Bronchial epithelial cell (primary cell): ENCODE measurements at regions not wholly inside any gene's neighbourhood (a gene's known extent, or its start where the extent isn't known, plus 50 kb on each side); places are given as distances from the start of the nearest gene placed in this dataset.

Experiments used
- DNase-seq: peaks from one replicate; pipeline ENCODE4 v3.0.0-alpha.2; 2010; ENCODE audit warnings: low read depth
- FAIRE-seq: peaks from 2 replicates; lab custom pipeline; 2011; peaks lifted over from hg19 to GRCh38; lab: Jason Lieb, UNC
- H3K27me3 ChIP-seq: 2 replicates; pipeline ENCODE4 v1.5.1; 2011; ENCODE audit warnings: low read length; ENCODE audit not compliant: control insufficient read depth, insufficient read depth
- H3K36me3 ChIP-seq: 2 replicates; pipeline ENCODE4 v1.5.1; 2011; ENCODE audit warnings: low read length; ENCODE audit not compliant: control insufficient read depth, insufficient read depth
- H3K4me3 ChIP-seq: 2 replicates; pipeline ENCODE4 v1.5.1; 2011; ENCODE audit warnings: mild to moderate bottlenecking, low read depth, low read length, control low read depth
- TF ChIP-seq, protein P1 (sequence below): IDR thresholded peaks from 2 replicates; pipeline ENCODE4 v1.5.1; 2011; ENCODE audit warnings: mild to moderate bottlenecking, moderate library complexity, low read length, control low read depth, inconsistent platforms; ENCODE audit not compliant: insufficient read depth, severe bottlenecking

DNA sequence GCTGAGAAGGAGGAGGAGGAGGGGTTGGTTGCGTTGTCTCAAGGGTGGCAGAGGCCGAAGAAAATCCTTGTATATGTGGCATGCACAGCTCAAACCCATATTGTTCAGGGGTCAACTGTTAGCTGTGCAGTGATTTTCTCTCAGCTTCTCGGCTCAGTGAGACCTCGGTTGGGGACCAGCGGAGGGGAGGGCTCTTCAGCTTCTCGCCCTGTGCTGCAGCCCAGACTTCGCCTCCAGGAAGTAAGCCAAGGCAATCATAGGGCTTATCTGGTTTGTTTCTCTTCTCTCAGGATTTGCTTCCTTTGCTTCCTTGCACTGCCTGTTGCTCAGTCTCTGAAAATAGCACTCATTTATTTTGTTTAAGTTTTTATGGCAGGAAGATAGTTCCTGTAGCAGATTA, 85.5 kb downstream of the SOWAHC start:
- Histone ChIP-seq H3K4me3 (no peak overlapping the region), H3K27me3 (no peaks in the 10 kb centered on the region), H3K36me3 (no peaks in the 10 kb centered on the region)
- no peak for FAIRE-seq
- TF ChIP-seq, protein P1, sequence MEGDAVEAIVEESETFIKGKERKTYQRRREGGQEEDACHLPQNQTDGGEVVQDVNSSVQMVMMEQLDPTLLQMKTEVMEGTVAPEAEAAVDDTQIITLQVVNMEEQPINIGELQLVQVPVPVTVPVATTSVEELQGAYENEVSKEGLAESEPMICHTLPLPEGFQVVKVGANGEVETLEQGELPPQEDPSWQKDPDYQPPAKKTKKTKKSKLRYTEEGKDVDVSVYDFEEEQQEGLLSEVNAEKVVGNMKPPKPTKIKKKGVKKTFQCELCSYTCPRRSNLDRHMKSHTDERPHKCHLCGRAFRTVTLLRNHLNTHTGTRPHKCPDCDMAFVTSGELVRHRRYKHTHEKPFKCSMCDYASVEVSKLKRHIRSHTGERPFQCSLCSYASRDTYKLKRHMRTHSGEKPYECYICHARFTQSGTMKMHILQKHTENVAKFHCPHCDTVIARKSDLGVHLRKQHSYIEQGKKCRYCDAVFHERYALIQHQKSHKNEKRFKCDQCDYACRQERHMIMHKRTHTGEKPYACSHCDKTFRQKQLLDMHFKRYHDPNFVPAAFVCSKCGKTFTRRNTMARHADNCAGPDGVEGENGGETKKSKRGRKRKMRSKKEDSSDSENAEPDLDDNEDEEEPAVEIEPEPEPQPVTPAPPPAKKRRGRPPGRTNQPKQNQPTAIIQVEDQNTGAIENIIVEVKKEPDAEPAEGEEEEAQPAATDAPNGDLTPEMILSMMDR: no peak
- DNase-seq: no peak

DNA sequence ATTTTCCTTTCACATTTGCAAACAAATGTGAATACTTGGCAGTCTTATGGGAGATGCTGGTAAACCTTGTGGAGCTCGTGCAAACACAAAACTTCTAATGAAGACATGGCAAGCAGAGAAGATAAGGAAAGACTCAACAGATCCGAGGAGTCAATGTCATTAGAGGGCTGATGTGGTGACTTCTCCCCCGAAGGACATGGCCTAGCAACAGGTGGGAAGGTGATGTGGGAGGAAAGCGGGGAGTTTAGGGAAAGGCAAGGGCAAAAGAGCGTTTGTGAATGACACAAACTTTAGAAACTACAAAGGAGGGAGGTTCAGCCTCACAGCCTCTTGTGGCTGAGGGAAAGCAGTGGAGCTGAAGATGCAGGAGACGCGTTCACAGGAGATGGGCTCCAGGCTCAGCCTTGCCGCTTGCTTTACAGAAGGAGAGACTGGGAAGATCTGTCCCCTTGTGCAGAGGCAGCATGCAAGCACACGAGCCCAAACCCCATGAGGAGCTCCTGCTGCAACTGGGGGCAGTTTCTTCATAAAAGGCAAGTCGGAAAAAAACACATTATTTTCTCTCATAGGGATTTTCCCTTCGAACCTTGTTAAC, 86.6 kb downstream of the SOWAHC start:
- FAIRE-seq (no peak), DNase-seq (no peak)
- H3K27me3 ChIP-seq: no peaks in the 10 kb centered on the region
- no peaks in the 10 kb centered on the region for H3K36me3 ChIP-seq
- TF ChIP-seq, protein P1: no peak
- no peak overlapping the region for H3K4me3 ChIP-seq

DNA sequence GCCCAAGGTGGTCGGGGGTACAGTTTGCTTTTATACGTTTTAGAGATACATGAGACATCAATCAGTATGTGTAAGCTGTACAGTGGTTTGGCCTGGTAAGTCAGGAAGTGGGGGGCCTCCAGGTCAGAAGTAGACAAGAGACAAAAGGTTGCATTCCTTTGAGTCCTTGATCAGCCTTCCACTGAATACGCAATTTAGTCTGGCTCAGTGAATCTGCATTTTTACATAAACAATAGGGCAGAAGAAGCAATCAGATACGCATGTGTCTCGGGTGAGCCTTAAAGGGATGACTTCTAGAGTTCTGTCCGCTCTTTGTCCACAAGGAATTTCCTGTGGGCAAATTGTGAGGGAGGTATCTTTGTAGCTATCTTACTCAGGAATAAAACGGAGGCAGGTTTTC, 87.2 kb downstream of the SOWAHC start:
- TF ChIP-seq, protein P1: no peak
- FAIRE-seq: no peak
- H3K4me3 ChIP-seq: no peak overlapping the region
- no peaks in the 10 kb centered on the region for H3K27me3 ChIP-seq
- no peaks in the 10 kb centered on the region for H3K36me3 ChIP-seq
- DNase-seq: no peak

DNA sequence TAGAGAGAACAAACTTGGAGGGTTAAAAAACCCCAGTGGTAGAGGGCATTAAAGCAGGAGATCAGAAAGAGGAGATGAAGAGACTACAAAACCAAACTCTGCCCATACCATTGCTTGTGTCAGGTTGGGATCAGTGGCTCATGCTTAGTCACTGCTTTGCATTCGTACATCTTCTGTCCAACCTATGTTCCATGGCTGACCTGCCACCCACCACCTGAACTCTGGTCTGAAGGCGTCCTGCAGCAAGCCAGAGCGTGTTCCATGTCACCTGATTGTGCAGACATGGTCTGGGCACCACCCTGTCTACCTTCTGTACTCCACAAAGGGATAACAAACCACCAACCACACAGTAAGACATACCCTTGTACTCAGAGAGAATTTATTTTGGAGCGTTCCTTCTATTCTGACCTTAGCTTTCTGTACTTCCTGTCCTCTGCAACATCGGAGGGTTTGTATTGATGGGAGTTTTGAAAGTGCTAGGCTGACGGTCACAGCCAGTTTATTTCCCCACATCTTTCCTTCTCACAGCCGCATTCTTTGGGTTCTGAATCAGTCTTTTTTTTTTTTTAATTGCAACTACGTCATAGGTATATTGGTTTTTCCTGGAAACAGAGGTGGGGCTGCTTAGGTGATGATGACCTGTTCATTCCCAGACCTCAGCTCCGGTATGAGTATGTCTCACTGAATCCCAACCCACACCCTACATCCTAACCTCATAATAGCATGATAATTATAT, 88.3 kb downstream of the SOWAHC start:
- Histone ChIP-seq H3K4me3 (peak overlapping the region; percentile 24), H3K27me3 (no peaks in the 10 kb centered on the region), H3K36me3 (no peaks in the 10 kb centered on the region)
- FAIRE-seq: peak; percentile 66
- TF ChIP-seq, protein P1: no peak
- DNase-seq: peak; percentile 99

DNA sequence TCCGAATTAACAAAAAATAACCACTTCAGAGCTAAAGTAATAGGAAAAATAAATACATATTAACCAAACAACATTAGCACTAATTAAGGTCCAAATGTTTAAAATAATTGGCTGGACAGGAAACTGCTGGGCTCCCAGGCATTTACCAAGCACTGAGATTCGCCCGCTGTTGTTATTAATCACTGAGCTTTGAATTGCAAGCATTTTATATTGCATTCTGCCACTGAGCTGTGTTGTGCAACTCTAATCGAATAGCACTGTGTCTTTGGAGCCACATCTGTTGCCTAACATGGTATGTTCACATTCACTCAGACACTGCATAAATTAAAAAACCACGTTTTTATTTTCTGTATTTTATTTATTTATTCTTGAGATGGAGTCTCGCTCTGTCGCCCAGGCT, 88.9 kb downstream of the SOWAHC start:
- no peak overlapping the region for H3K4me3 ChIP-seq
- DNase-seq (peak; percentile 82), FAIRE-seq (no peak)

More for the DNA sequence above, 88.9 kb downstream of the SOWAHC start:
- no peaks in the 10 kb centered on the region for H3K27me3 ChIP-seq
- no peaks in the 10 kb centered on the region for H3K36me3 ChIP-seq
- TF ChIP-seq, protein P1: no peak
